ENCODE measurements at regions not wholly inside any gene's neighbourhood (a gene's known extent, or its start where the extent isn't known, plus 50 kb on each side); places are given as distances from the start of the nearest gene placed in this dataset.

GRCh38 chr7:41787651-41788350 is 84.9 kb upstream of the INHBA start:
- H3K9ac ChIP-seq (ENCODE audit: low read length) = no peak overlapping the region
- H3K27ac ChIP-seq (ENCODE audit: low read length) = no peak overlapping the region
- H3K9me3 ChIP-seq (ENCODE audit: insufficient read depth, low read length) = no peaks in the 10 kb centered on the region
- no peaks in the 10 kb centered on the region for H4K20me1 ChIP-seq (ENCODE audit: insufficient read depth, low read length)
- H3K4me3 ChIP-seq (ENCODE audit: low read length) = no peak overlapping the region
- H3K27me3 ChIP-seq (ENCODE audit: low read depth, low read length) = no peaks in the 10 kb centered on the region
- H3K4me2 ChIP-seq (ENCODE audit: low read length) = no peak overlapping the region
- H3K36me3 ChIP-seq (replicated peaks; ENCODE audit: low read depth, low read length) = no peaks in the 10 kb centered on the region
- H2AFZ ChIP-seq (ENCODE audit: low read depth, low read length) = no peak overlapping the region
- H3K4me1 ChIP-seq (ENCODE audit: low read length) = no peaks in the 10 kb centered on the region
- H3K79me2 ChIP-seq (ENCODE audit: low read length) = no peaks in the 10 kb centered on the region
- TF ChIP-seq CTCF (IDR thresholded peaks at IDR 0.05; ENCODE audit: low read depth, low read length) = no peak
- TF ChIP-seq EZH2phosphoT487 (IDR thresholded peaks at IDR 0.05; ENCODE audit: low read depth) = no peak

DNA sequence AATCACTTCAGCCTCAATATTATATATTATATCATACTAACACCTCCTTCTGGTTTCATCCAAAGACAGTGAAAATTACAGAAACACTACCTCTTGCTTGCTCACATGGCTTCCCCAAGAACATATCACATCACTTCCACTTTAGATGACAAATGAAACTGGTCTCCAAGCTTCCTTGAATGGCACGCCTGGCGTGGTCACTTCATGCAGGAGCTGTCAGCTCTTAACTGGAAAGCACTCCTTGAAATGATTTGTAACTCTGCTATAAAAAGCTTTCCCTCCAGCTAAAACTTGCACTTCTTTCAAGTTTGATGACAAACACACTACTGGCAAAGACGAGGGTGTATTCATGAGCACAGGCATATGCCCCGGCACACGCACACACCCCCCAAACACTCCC is 84.1 kb upstream of the INHBA start:
- H2AFZ ChIP-seq (ENCODE audit: low read depth, low read length) = no peak overlapping the region
- H3K4me1 ChIP-seq (ENCODE audit: low read length) = no peaks in the 10 kb centered on the region
- H4K20me1 ChIP-seq (ENCODE audit: insufficient read depth, low read length) = no peaks in the 10 kb centered on the region
- no peaks in the 10 kb centered on the region for H3K36me3 ChIP-seq (replicated peaks; ENCODE audit: low read depth, low read length)
- no peaks in the 10 kb centered on the region for H3K9me3 ChIP-seq (ENCODE audit: insufficient read depth, low read length)
- no peaks in the 10 kb centered on the region for H3K27me3 ChIP-seq (ENCODE audit: low read depth, low read length)
- no peak overlapping the region for H3K4me2 ChIP-seq (ENCODE audit: low read length)
- H3K9ac ChIP-seq (ENCODE audit: low read length) = no peak overlapping the region
- TF ChIP-seq EZH2phosphoT487 (IDR thresholded peaks at IDR 0.05; ENCODE audit: low read depth) (no peak), CTCF (IDR thresholded peaks at IDR 0.05; ENCODE audit: low read depth, low read length) (no peak)
- no peak overlapping the region for H3K27ac ChIP-seq (ENCODE audit: low read length)
- no peak overlapping the region for H3K4me3 ChIP-seq (ENCODE audit: low read length)
- H3K79me2 ChIP-seq (ENCODE audit: low read length) = no peaks in the 10 kb centered on the region

DNA sequence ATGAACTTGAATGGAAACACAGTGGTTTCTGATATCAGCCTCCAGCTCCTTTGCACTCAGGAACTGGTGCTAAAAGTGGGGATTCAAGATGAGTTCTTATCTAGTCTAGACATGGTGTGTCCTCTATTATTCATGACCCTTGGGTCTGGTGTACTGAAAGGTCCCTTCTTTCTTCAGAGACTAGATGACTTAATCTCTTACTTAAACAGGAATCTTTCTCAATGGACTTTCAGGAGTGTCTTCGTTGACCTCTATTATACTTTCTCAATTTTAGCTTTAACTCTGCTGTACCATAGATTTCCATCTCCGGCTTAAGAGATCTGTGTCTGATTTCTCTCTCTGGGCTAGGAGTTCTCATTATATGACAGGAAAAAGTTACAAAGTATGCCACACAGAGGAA is 83.5 kb upstream of the INHBA start:
- no peaks in the 10 kb centered on the region for H3K36me3 ChIP-seq (replicated peaks; ENCODE audit: low read depth, low read length)
- no peak overlapping the region for H2AFZ ChIP-seq (ENCODE audit: low read depth, low read length)
- no peaks in the 10 kb centered on the region for H3K9me3 ChIP-seq (ENCODE audit: insufficient read depth, low read length)
- H3K4me1 ChIP-seq (ENCODE audit: low read length) = no peaks in the 10 kb centered on the region
- no peaks in the 10 kb centered on the region for H4K20me1 ChIP-seq (ENCODE audit: insufficient read depth, low read length)
- H3K27ac ChIP-seq (ENCODE audit: low read length) = no peak overlapping the region
- H3K79me2 ChIP-seq (ENCODE audit: low read length) = no peaks in the 10 kb centered on the region
- no peak overlapping the region for H3K9ac ChIP-seq (ENCODE audit: low read length)
- H3K4me2 ChIP-seq (ENCODE audit: low read length) = no peak overlapping the region
- no peak overlapping the region for H3K4me3 ChIP-seq (ENCODE audit: low read length)
- TF ChIP-seq EZH2phosphoT487 (IDR thresholded peaks at IDR 0.05; ENCODE audit: low read depth) (no peak), CTCF (IDR thresholded peaks at IDR 0.05; ENCODE audit: low read depth, low read length) (no peak)
- no peaks in the 10 kb centered on the region for H3K27me3 ChIP-seq (ENCODE audit: low read depth, low read length)

DNA sequence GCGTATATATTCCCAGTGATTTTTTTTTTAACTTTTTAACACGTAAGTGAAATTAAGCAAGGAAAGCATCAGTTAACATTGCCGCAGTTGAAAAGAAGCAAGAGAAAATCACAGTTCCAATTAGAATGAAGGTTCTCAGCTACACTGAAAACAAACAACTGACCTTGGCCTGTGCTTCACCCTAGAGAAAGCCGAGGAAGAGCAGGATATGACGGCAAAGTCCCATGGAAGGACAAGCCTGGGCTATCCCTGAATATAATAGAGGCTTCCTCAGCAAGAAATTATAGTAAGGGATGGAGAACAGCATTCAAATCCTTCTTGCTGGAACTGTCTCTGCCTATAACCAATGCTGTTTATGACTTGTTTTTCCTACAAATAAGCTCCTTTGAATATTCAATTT is 83.0 kb upstream of the INHBA start:
- H3K4me2 ChIP-seq (ENCODE audit: low read length) = no peak overlapping the region
- H3K79me2 ChIP-seq (ENCODE audit: low read length) = no peaks in the 10 kb centered on the region
- no peak overlapping the region for H3K9ac ChIP-seq (ENCODE audit: low read length)
- no peak for TF ChIP-seq EZH2phosphoT487 (IDR thresholded peaks at IDR 0.05; ENCODE audit: low read depth)
- TF ChIP-seq CTCF (IDR thresholded peaks at IDR 0.05; ENCODE audit: low read depth, low read length) = no peak
- H3K4me3 ChIP-seq (ENCODE audit: low read length) = no peak overlapping the region
- no peaks in the 10 kb centered on the region for H3K36me3 ChIP-seq (replicated peaks; ENCODE audit: low read depth, low read length)
- H3K9me3 ChIP-seq (ENCODE audit: insufficient read depth, low read length) = no peaks in the 10 kb centered on the region
- no peaks in the 10 kb centered on the region for H3K27me3 ChIP-seq (ENCODE audit: low read depth, low read length)
- no peak overlapping the region for H2AFZ ChIP-seq (ENCODE audit: low read depth, low read length)
- H4K20me1 ChIP-seq (ENCODE audit: insufficient read depth, low read length) = no peaks in the 10 kb centered on the region
- no peaks in the 10 kb centered on the region for H3K4me1 ChIP-seq (ENCODE audit: low read length)
- no peak overlapping the region for H3K27ac ChIP-seq (ENCODE audit: low read length)
